ENCODE measurements at regions not wholly inside any gene's neighbourhood (a gene's known extent, or its start where the extent isn't known, plus 50 kb on each side); places are given as distances from the start of the nearest gene placed in this dataset.
"Not testable (repeated sequence)": the region's sequence is repeated elsewhere in the genome, so short reads cannot be mapped to it uniquely, and the experiment has no call there.

GRCh38 chr2:242064364-242065250 lies 195.1 kb downstream of the RTP5 start:
- no peaks in the 10 kb centered on the region for H3K36me3 ChIP-seq
- no peak overlapping the region for H3K4me3 ChIP-seq (ENCODE audit: low read depth, low read length)
- DNase-seq, result peak; percentile 51
- 0 out of 2 replicates have a peak, but pooled peaks cover under 1% of the 10 kb centered on the region for H3K27me3 ChIP-seq
- H3K9me3 ChIP-seq, result no peaks in the 10 kb centered on the region; the same call in 1 of the 2 replicates
- H3K4me1 ChIP-seq, result peaks cover 12% of the 10 kb centered on the region
- no peak for TF ChIP-seq CTCF (IDR thresholded peaks at IDR 0.05; ENCODE audit: low read depth, low read length)

- H3K36me3 ChIP-seq, result no peaks in the 10 kb centered on the region
- H3K4me1 ChIP-seq, result peaks cover 16% of the 10 kb centered on the region
- DNase-seq, result no peak
- no peaks in the 10 kb centered on the region; the same call in 1 of the 2 replicates for H3K9me3 ChIP-seq
- no peak overlapping the region for H3K4me3 ChIP-seq (ENCODE audit: low read depth, low read length)
- no peaks in the 10 kb centered on the region for H3K27me3 ChIP-seq
- no peak for TF ChIP-seq CTCF (IDR thresholded peaks at IDR 0.05; ENCODE audit: low read depth, low read length)
Measured at GRCh38 chr2:242065426-242065825, 195.9 kb downstream of the RTP5 start.

GRCh38 chr2:242069018-242069417 lies 199.5 kb downstream of the RTP5 start:
- H3K36me3 ChIP-seq, result no peaks in the 10 kb centered on the region
- no peaks in the 10 kb centered on the region for H3K9me3 ChIP-seq
- peak; percentile 28 for DNase-seq
- H3K4me3 ChIP-seq (ENCODE audit: low read depth, low read length), result no peak overlapping the region
- H3K27me3 ChIP-seq, result no peaks in the 10 kb centered on the region
- TF ChIP-seq CTCF (IDR thresholded peaks at IDR 0.05; ENCODE audit: low read depth, low read length), result no peak
- H3K4me1 ChIP-seq, result peaks cover 16% of the 10 kb centered on the region

GRCh38 chr2:242069938-242070395 lies 200.4 kb downstream of the RTP5 start:
- not testable (repeated sequence) for H3K9me3 ChIP-seq; H3K27me3 ChIP-seq; H3K36me3 ChIP-seq; H3K4me3 ChIP-seq (ENCODE audit: low read depth, low read length); DNase-seq
- H3K4me1 ChIP-seq, result peaks cover 13% of the 10 kb centered on the region

GRCh38 chr2:242070726-242071125 lies 201.2 kb downstream of the RTP5 start:
- not testable (repeated sequence) for DNase-seq; H3K4me3 ChIP-seq (ENCODE audit: low read depth, low read length); H3K27me3 ChIP-seq; H3K36me3 ChIP-seq; H3K4me1 ChIP-seq; H3K9me3 ChIP-seq

GRCh38 chr2:242071377-242071776 lies 201.8 kb downstream of the RTP5 start:
- H3K27me3 ChIP-seq; H3K9me3 ChIP-seq; H3K4me1 ChIP-seq; H3K36me3 ChIP-seq; H3K4me3 ChIP-seq (ENCODE audit: low read depth, low read length); DNase-seq: not testable (repeated sequence)

GRCh38 chr2:242071936-242072335 lies 202.4 kb downstream of the RTP5 start:
- H3K27me3 ChIP-seq; H3K4me3 ChIP-seq (ENCODE audit: low read depth, low read length); DNase-seq; H3K4me1 ChIP-seq; H3K9me3 ChIP-seq; H3K36me3 ChIP-seq: not testable (repeated sequence)

GRCh38 chr2:242075168-242075567 lies 205.6 kb downstream of the RTP5 start:
- Histone ChIP-seq H3K4me1 (peaks cover 2% of the 10 kb centered on the region), H3K9me3 (no peaks in the 10 kb centered on the region), H3K27me3 (no peaks in the 10 kb centered on the region), H3K4me3 (ENCODE audit: low read depth, low read length) (no peak overlapping the region), H3K36me3 (no peaks in the 10 kb centered on the region)
- DNase-seq, result no peak
- TF ChIP-seq CTCF (IDR thresholded peaks at IDR 0.05; ENCODE audit: low read depth, low read length), result no peak

All from BE2C (cell line).